ENCODE measurements at regions not wholly inside any gene's neighbourhood (a gene's known extent, or its start where the extent isn't known, plus 50 kb on each side); places are given as distances from the start of the nearest gene placed in this dataset.
"Not testable (repeated sequence)": the region's sequence is repeated elsewhere in the genome, so short reads cannot be mapped to it uniquely, and the experiment has no call there.

DNA sequence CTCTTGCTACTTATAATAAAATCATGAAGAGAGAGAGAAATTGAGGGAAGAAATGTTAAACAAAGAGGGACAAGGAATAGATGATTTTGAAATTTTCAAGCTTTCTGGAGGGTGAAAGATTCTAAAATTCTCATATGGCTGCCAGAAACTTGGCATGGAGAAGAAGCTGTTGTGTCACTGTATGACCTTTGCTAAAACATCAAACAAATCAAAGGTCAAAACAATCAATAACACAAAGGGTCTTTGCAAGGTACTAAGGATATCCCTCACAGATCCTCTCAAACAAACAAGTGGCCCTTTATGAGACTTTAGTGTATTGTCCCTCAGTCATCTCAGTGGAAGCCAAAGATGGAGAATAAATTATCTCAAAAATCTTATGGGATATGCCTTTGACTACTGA, 1039.2 kb upstream of the MIR17HG start:
- DNase-seq, result no peak

DNA sequence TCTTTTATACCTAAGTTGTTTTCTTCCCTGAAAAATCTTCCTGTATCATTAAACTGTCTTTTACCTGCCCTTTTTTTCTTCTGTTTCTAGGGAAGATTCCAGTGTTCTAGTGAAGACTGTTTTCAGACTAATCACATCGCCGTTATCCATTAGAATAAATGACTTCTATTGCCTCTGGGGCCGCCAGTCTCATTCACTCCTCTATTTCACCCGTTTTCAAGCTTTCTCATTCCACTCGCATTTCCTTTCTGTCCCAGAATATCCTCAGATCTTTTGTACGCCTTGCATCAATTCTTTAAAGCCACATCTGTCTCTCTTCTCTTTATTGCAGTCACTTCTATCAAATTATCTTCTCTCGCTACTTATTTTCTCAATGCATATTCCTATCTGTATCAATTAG, 1035.6 kb upstream of the MIR17HG start:
- no peak for DNase-seq

DNA sequence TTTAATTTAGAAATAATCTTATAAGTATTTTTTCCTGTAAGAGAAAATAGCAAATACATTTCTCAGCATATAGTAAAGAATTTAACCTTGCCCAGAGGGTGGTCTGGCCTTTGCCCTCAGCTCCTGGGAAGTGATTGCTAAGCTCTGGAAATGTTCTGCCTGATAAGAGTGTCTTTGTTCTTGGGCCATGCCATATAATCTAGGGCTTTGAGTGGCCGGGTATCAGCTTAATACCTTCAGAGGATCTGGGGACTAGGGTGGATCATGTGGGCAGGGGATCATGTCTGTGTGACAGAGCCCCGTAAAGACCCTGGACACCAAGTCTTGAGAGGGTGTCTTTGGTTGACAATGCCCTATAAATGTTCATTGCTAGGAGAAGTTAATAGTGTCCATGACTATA, 1032.4 kb upstream of the MIR17HG start:
- DNase-seq, result no peak

DNA sequence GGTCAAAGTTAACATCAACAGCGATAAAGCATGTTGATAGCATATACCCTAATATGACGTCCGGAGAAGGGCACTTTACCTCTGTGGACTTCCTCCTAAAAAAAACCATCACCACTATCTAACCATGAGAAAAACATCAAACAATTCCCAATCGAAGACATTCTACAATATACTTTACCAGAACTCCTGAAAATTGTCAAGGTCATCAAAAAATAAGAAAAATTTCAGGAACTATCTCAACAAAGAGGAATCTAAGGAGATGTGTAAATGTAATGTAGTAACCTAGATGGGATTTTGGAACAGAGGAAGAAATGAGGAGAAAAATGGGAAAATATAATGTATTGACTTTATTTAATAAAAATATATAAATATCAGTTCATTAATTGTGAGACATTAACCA, 1026.8 kb upstream of the MIR17HG start:
- DNase-seq, result no peak

DNA sequence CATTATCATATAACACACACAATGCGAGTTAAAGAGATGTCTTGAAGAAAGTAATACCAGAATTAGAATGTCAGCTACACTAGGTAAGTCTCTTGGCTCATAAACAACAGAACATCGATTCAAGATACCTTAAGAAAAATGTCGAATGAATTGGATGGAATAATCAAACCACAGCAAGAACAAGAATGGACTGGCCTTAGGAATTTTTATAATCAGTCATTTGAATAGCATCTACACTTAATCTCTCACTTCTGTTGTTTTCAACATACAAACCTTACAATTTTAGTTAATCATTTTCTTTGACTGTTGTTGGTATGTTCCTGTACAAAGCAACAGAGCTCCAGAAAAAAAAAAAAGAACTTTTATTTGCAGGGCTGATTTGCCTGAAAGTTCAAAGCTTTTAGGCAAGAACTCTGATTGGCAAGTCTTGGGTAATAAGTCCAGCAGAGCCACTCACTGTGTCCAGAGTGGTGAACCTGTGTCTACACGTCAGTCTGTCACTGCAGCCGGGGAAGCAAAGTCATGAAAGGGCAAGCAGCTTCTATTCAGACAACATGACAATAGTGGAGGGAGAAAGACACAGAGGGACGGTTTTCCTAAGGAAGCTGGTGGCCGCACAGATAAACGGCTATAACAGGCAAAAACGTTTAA, 1026.1 kb upstream of the MIR17HG start:
- no peak for DNase-seq

DNA sequence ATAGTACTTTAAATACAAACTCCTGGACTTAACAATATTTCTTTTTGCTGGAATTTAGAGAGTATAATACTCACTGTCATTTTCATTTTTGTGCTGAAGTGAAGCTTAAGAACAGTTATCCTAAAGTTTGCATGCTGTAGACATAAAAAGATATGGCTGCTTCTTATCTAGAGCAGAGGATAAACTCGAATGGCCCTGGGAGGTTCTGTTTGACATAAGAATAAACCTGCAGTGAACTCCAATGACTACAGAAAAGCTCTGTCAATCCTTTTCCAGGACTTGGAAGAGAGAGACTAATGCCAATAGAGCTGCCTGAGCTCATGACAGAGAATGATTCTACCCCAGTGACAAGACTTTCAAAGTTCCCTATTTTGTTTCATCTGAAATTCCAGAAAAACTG, 1017.8 kb upstream of the MIR17HG start:
- DNase-seq, result no peak

DNA sequence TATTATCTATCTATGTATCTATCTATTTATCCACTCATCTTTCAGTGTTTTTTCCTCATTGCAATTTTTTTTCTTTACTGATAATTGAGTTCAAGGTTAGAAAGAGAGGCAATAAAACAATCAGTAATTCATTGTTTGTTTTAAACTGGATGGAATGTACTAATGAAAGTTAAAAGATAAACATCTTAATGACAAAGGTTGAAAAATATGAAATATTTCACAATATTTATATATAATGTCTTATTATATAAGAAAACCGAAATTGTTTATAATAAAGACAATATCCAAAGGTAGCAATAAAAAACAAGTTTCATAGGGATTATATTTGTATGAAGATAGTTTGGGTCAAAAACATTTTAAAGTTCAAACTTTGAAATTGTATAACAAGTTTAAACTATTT, 1015.5 kb upstream of the MIR17HG start:
- DNase-seq, result no peak

DNA sequence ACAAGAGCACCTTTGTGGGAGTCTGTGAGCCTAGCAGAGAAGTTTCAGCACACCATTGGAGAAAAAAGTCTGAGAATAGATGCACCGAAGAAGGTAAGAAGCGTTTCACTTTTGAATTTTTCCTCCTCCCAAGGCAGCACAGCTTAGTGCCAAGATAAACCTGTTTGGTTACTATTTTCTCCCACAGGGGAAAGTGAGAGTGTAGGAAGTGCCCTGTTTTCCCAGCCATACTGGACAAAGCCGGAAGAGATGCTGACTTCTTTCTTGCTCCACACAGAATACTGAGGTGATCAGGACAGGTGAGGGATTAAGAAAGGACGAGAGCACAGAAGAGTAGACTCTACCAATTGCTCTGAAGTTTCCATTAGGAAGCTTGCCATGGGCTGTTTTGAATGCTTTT, 1011.0 kb upstream of the MIR17HG start:
- DNase-seq, result no peak

DNA sequence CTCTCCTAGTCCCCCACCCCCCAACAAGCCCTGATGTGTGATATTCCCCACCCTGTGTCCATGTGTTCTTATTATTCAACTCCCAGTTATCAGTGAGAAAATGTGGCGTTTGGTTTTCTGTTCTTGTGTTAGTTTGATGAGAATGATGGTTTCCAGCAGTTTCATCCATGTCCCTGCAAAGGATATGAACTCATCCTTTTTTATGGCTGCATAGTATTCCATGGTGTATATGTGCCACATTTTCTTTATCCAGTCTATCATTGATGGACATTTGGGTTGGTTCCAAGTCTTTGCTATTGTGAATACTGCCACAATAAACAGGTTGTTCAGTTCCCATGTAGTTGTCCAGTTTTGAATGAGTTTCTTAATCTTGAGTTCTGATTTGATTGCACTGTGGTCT, 1006.1 kb upstream of the MIR17HG start:
- DNase-seq, result not testable (repeated sequence)

DNA sequence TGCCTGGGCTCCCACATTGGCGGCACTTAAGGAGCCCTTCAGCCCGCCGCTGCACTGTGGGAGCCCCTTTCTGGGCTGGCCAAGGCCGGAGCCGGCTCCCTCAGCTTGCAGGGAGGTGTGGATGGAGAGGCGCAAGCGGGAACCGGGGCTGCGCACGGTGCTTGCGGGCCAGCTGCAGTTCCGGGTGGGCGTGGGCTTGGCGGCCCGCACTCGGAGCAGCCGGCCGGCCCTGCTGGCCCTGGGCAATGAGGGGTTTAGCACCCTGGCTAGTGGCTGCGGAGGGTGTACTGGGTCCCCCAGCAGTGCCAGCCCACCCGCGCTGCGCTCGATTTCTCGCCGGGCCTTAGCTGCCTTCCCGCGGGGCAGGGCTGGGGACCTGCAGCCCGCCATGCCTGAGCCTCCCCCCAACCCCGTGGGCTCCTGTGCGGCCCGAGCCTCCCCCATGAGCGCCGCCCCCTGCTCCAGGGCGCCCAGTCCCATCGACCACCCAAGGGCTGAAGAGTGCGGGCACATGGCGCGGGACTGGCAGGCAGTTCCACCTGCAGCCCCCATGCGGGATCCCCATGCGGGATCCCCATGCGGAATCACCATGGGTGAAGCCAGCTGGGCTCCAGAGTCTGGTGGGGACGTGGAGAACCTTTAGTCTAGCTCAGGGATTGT, 998.9 kb upstream of the MIR17HG start:
- not testable (repeated sequence) for DNase-seq

DNA sequence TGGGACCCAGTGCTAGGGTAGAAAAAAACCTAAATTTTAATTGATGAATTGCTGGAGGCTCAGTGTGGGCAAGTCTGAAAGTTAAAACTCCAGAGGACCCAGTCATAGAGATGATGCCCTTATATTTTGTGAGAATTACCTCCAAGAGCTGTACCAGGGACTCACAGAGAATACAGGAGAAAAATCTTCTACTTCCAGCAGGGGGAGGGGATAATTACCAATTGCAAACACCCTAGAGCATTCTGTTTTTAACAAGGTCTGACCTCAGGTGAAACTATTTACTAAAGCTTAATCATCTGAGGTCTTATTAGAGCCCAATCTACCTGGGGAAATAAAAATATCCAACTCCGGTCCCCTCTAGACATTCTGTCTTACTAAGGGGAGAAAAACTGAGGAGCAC, 994.7 kb upstream of the MIR17HG start:
- no peak for DNase-seq

DNA sequence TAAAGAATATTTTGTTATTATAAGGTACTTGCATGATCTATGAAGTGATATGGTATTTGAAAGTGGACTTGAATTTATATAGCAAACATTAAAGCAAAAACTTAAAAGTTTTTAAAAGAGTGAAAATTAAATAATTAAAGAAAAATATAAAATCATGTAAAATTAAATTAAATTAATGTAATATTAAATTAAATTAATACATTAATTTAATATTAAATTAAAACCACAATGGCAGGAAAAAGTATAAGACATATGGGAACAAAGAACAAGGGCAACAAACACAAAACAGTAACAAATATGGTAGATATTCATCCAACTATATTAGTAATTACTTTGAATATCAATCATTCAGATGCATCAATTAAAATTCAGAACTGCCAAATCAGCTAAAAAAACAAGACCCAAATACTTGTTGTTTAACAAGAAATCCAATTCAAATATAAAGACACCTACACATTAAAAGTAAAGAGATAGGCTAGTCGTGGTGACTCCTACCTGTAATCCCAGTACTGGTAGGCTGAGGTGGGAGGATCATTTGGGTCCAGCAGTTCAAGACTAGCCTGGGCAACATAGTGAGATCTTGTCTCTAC, 992.2 kb upstream of the MIR17HG start:
- DNase-seq, result no peak

DNA sequence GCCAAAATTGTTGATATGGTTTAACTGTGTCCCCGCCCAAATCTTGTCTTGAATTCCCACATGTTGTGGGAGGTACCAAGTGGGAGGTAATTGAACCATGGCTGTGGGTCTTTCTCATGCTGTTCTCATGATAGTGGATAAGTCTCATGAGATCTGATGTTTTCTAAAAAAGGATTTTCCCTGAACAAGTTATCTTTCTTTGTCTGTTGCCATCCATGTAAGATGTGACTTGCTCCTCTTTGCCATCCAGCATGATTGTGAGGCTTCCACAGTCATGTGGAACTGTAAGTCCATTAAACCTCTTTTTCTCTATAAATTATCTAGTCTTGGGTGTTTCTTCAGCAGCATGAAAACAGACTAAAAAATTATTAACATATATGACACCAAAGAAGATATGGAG, 986.7 kb upstream of the MIR17HG start:
- DNase-seq, result no peak

DNA sequence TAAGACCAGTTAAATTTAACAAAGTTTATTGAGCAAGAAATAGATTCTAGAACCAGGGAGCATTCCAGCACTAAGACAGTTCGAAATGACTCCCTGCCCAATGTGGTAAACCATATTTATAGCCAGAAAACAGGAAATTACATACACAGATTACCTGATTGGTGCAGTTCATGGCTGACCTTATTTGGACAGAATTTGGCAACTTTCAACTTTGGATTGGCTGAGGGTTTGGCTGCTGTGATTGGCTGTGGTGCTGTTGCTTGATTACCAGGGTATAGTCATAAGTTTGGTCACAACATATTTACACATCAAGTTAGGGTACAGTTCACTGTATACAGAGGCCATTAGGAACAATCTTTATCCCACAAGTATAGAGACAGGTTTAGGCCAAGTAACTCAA, 984.8 kb upstream of the MIR17HG start:
- DNase-seq, result no peak

DNA sequence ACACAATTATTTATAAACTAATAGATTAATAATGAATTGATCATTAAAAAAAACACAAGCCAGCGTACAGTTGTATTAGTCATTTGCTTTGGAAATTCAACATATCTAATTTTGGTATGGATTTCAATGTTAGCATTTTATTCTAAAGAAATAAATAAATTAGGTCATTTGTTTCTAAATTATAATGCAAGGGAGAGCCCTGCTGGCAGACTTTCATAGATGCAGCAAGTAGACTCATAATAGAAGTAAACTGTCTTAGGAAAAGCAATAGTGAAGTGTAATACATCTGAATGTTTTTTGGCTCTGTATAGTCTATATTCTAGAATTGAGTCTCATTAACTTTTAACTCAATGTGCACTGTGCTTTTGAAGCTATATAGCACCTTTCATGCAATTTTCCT, 982.4 kb upstream of the MIR17HG start:
- DNase-seq, result no peak

DNA sequence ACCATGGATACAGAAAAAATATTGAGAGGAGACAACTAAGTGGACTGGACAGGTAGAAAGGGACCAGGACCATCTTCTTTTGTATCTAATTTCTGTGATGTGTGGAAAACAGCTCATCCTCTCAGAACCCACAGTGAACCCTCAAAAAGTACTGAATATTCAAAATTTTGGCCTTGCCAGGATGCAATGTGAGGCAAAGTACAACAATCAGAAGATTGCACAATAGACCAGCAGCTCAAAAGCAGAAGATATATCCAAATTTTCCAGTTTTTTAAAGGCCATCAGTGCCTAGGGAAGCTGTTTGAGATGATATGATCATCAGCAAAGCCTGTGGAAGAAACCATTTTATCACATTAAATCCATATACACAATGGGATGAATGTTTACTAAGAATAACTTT, 973.3 kb upstream of the MIR17HG start:
- no peak for DNase-seq

DNA sequence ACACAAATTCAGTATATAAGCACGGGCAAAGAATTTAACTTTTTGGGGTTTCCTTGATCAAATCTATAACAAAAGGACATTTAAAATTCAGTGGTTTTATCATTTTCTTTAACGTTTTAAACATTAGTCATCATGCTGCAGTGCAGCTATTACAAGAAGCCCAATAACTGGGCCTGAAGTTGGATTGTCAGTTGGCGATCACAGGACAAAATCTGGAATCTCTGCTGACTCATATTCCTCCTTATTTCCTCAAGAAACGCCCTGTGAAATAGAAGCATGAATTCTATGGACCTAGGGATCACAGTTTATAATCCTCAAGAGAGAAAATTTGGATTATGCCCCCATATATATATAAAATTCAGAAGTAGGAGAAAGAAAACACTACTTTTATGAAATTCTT, 971.6 kb upstream of the MIR17HG start:
- DNase-seq, result no peak

DNA sequence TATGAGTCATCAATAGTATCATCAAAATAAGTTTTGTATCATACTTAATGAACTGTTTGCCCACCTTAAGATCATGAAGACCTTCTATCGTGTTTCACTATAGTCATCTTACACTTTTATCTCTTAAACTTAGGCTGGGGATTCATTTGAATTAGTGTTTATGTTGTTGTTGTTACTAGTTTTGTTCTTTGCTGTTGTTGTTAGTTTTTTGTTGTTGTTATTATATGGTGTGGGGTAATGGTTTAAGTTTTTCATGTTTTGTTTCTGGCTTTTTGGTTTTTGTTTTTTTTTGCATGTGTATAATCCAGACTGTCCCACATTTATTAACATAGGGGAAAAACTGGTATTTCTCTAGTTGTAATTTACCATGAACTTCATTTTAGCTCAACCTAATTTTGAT, 965.1 kb upstream of the MIR17HG start:
- DNase-seq, result no peak

DNA sequence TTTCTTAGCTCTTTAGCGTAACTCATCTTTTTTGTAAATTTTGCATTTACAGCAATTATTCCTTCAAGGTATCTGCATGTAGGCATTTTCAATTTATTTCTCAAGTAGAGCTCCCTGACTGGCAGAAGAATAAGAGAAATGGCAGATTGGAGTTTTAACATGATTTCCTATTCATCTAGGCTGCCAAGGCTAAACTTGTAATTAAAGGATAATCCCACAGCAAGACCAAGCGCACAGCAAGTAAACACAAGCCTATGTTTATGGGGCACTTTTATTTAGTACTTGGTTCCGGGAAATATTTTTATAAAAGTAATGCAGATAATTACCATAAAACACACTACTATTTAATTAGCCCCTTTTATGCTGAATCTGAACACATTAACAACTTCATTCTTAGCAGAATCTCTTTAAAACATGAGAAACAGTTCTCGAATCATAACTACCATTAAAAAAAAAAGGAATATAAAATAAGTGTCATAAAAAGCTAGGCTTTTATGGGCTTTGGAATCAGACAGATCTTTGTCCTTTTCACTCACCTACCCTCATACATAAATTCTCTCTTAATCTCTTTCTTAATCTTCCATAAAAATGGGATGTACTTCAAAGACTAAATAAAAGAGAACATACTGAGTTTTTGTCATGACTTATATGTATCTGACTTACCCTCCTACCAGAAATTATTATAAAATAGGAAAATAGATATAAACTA, 961.6 kb upstream of the MIR17HG start:
- no peak for DNase-seq

DNA sequence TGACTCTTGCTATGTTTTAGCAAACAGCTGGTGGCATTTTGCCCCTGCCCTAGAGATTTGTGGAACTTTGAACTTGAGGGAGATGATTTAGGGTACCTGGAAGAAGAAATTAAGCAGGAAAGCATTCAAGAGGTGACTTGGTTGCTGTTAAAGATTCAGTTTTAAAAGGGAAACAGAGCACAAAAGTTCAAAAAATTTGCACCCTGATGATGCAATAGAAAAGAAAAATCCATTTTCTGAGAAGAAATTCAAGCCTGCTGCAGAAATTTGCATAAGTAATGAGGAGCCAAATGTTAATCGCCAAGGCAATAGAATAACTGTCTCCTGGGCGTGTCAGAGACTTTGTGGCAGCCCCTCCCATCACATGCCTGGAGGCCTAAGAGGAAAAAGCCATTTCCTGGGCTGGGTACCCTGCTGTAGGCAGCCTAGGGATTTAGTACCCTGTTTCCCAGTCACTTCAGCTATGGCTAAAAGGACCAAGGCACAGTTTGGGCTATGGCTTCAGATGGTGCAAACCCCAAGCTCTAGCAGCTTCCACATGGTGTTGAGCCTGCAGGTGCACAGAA, 958.5 kb upstream of the MIR17HG start:
- DNase-seq, result no peak

DNA sequence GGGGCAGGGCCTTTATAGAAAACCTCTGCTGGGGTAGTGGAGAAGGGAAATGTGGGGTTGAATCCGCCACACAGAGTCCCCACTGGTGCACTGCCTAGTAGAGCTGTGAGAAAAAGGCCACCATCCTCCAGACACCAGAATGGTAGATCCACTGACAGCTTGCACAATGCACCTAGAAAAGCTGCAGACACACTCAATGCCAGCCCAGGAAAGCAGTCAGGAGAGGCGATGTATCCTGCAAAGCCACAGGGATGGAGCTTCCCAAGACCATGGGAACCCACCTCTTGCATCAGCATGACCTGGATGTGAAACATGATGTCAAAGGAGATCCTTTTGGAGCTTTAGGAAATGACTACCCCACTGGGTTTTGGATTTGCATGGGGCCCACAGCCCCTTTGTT, 958.0 kb upstream of the MIR17HG start:
- no peak for DNase-seq

DNA sequence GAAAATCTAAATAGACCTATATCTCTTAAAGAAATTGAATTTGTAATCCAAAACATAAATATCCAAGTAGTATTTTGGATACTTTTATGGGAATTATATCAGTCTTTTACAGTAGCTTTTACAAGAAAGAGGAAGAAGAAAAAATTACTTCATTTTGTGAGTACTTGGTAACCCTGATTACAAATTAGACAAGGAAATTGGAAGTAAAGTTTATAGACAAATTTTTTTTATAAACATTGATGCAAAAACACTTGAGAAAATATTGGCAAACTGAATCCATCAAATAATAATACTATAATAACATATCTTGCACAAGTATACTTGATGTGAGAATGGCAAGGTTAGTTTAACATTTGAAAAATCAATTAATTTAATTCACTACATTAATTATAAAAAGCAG, 954.1 kb upstream of the MIR17HG start:
- no peak for DNase-seq

DNA sequence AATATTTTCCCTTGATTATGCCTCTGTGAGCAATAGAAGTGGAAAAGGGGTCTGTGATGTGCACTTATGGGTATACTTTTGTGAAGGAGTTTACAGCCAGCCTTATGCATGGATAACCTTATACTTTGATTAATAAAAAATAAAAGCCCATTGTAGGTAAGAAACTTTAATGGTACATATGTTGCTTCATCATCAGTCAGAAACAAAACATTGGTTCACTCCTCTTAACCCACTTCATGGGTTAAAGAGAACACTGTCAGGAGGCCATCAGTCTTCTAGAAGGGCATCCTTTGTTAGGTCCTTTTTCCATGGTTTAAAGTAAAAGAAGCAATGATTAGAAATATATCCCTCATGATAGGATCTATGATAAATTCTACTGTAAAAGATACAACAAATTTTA, 952.1 kb upstream of the MIR17HG start:
- no peak for DNase-seq

DNA sequence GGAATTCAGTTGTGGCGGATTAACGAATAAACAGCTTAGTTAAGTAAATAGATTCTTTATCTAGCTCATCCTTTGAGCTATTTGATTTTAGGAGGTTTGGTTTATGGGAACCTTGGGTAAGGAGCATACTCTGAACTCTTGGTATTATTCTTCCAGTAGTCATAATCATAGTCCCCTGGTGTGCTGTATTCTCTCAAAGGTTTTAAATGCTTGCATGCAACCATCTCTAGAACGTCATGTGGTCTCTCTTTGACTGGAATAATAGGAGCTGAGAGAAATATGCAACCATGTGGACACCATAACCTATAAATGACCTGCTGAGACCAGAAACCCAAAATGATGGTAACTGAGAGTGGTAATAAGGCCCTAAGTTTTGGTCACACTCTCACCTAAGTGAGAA, 951.6 kb upstream of the MIR17HG start:
- no peak for DNase-seq

All from DMS153 (cell line).